ENCODE measurements at regions not wholly inside any gene's neighbourhood (a gene's known extent, or its start where the extent isn't known, plus 50 kb on each side); places are given as distances from the start of the nearest gene placed in this dataset.

- Mint-ChIP-seq H3K27me3 (no peaks in the 10 kb centered on the region), H3K27ac (no peak overlapping the region), H3K36me3 (no peaks in the 10 kb centered on the region), H3K4me3 (no peak overlapping the region), H3K9me3 (no peaks in the 10 kb centered on the region), H3K4me1 (peaks cover 9% of the 10 kb centered on the region)
- no peak for DNase-seq
- CTCF ChIA-PET: interaction anchor here (1.0 to 1.6 kb wide), 2 partner anchors 16 to 112 kb away, joined by 3 to 10 read pairs; no protein-coding TSS in a partner anchor
Observed at GRCh38 chr3:87082796-87083440, 92.0 kb upstream of the VGLL3 start.

GRCh38 chr3:87077355-87077754 is 86.4 kb upstream of the VGLL3 start:
- CTCF ChIA-PET: no interaction called here
- no peak for DNase-seq
- Mint-ChIP-seq H3K36me3 (no peaks in the 10 kb centered on the region), H3K4me1 (no peaks in the 10 kb centered on the region), H3K9me3 (no peaks in the 10 kb centered on the region), H3K27ac (no peak overlapping the region), H3K4me3 (no peak overlapping the region), H3K27me3 (no peaks in the 10 kb centered on the region)

GRCh38 chr3:87076946-87077345 is 86.0 kb upstream of the VGLL3 start:
- Mint-ChIP-seq H3K27ac (no peak overlapping the region), H3K9me3 (no peaks in the 10 kb centered on the region), H3K27me3 (no peaks in the 10 kb centered on the region), H3K4me1 (no peaks in the 10 kb centered on the region), H3K36me3 (no peaks in the 10 kb centered on the region), H3K4me3 (no peak overlapping the region)
- CTCF ChIA-PET: no interaction called here
- no peak for DNase-seq

DNA sequence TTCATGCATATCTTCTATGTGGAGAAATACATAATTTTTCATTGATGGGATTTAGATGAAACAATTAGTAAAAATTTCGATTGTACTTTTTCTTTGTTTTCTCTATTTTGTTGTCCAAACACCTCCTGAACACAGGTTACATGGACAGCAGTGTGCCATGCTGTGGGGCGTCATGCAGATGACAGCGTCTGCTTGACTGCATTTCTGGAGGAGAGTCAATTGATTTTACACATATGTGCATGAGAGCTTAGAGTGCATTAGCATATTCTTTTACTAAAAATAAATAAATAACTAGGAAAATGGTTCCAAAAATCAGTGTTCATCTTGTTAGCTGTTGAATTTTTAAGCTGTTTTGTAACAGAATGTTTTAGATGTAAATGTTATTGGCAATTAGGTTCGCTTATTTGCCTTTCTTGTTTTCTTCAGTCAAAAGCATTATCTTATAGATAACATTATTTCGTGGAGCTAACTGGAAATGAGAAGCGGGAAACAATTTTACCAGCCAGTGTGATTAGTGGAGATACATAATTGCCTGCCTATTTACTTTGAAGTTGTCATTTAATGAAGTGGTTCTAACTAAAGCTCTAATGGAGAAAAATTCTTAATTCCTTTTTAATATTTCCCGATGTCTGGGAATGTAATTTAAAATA is 82.7 kb upstream of the VGLL3 start:
- no peaks in the 10 kb centered on the region for H3K36me3 Mint-ChIP-seq
- H3K4me1 Mint-ChIP-seq: no peaks in the 10 kb centered on the region
- no peak for DNase-seq
- H3K27me3 Mint-ChIP-seq: no peaks in the 10 kb centered on the region
- CTCF ChIA-PET: no interaction called here
- H3K9me3 Mint-ChIP-seq: no peaks in the 10 kb centered on the region
- no peak overlapping the region for H3K27ac Mint-ChIP-seq
- H3K4me3 Mint-ChIP-seq: no peak overlapping the region

DNA sequence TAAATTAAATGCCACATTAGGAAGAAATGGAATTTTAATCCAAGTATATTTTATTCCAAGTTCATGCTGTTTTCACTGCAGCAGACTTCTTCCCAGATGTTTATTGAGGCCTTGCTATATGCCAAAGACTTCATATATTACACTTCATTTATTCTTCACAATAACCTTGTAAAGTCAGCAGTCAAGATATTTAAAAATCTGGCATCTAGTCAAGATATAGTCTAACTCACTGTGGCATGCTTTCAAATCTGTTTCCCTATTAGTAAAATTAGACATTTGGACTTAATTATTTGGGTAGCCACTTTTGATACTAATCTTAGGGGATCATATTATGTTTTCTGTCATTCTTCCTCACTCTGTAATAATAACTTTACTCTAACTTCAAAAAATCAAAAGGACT is 81.5 kb upstream of the VGLL3 start:
- H3K27ac Mint-ChIP-seq: no peak overlapping the region
- H3K4me1 Mint-ChIP-seq: no peaks in the 10 kb centered on the region
- no peaks in the 10 kb centered on the region for H3K9me3 Mint-ChIP-seq
- CTCF ChIA-PET: no interaction called here
- no peak for DNase-seq
- no peaks in the 10 kb centered on the region for H3K36me3 Mint-ChIP-seq
- H3K4me3 Mint-ChIP-seq: no peak overlapping the region
- H3K27me3 Mint-ChIP-seq: no peaks in the 10 kb centered on the region

DNA sequence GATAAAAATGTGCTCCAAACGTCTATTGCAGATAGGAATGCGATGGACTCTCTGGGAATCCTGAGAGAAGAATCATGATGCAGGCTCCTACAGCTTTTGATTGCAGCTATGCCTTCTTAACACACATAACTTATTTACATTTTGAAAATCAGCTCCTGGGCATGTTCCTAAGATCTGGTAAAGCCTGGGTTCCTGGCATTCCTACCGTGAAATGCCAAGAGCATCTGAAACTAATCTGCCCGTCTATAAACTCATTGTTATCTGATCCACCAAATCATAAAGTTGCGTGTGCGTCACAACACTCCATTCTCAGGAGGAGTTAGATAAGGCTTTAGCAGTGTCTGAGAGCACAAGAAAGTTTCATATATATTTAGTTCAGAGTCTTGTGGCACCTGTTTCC is 79.0 kb upstream of the VGLL3 start:
- no peaks in the 10 kb centered on the region for H3K36me3 Mint-ChIP-seq
- no peak overlapping the region for H3K27ac Mint-ChIP-seq
- CTCF ChIA-PET: no interaction called here
- DNase-seq: no peak
- H3K4me3 Mint-ChIP-seq: no peak overlapping the region
- H3K4me1 Mint-ChIP-seq: no peaks in the 10 kb centered on the region
- H3K27me3 Mint-ChIP-seq: no peaks in the 10 kb centered on the region
- no peaks in the 10 kb centered on the region for H3K9me3 Mint-ChIP-seq

DNA sequence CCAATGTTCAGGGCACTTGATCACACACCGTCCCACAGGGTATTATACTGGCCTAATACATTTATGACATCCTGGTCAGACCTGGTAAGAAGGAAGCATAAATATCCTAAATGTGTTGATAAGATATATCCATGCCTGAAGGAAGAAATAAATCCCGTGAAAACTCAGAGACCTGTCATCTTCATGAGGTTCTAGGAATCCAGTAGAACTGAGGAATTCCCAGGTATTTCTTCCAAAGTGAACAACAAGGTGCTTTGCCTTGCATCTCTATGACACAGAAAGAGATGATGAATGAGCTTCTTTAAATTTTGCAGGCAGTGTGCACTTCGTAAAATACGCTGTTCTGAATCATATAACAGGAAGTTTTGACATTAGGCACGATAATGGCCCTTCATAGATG is 78.1 kb upstream of the VGLL3 start:
- no peak overlapping the region for H3K27ac Mint-ChIP-seq
- no peaks in the 10 kb centered on the region for H3K9me3 Mint-ChIP-seq
- no peaks in the 10 kb centered on the region for H3K27me3 Mint-ChIP-seq
- CTCF ChIA-PET: no interaction called here
- H3K36me3 Mint-ChIP-seq: no peaks in the 10 kb centered on the region
- no peak overlapping the region for H3K4me3 Mint-ChIP-seq
- H3K4me1 Mint-ChIP-seq: no peaks in the 10 kb centered on the region
- DNase-seq: no peak

DNA sequence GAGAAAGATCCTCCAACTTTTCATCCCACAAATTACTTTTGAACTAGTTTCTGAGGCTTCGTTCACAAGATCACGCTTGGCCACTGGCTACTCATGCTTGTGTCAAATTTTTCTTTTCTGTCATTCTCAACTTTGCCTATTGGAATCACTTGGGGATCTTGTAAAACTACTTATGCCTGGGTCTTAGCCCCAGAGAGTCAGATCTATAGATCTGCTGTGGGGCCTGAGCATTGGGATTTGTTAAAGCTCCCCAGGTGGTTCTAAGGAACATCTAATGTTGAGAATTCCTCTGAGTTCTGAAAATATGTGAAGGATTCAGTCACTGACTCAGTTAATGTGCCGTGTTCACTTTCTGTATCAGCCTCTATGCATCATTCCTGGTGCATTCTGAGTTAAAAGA is 71.7 kb upstream of the VGLL3 start:
- Mint-ChIP-seq H3K27ac (no peak overlapping the region), H3K27me3 (no peaks in the 10 kb centered on the region), H3K4me3 (no peak overlapping the region), H3K36me3 (no peaks in the 10 kb centered on the region), H3K4me1 (no peaks in the 10 kb centered on the region), H3K9me3 (peaks cover 3% of the 10 kb centered on the region)
- no peak for DNase-seq
- CTCF ChIA-PET: no interaction called here

DNA sequence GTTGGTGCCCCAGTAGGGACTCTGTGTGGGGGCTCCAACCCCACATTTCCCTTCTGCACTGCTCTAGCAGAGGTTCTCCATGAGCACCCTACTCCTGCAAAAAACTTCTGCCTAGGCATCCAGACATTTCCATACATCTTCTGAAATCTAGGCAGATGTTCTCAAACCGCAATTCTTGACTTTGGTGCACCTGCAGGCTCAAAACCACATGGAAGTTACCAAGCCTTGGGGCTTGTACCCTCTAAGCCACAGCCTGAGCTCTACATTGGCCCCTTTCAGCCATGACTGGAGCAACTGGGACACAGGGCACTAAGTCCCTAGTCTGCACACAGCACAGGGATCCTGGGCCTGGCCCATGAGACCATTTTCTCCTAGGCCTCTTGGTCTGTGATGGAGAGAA is 66.5 kb upstream of the VGLL3 start:
- Mint-ChIP-seq H3K9me3 (peaks cover 3% of the 10 kb centered on the region), H3K4me3 (no peak overlapping the region), H3K27me3 (peaks cover 2% of the 10 kb centered on the region), H3K4me1 (no peaks in the 10 kb centered on the region), H3K27ac (no peak overlapping the region), H3K36me3 (no peaks in the 10 kb centered on the region)
- CTCF ChIA-PET: no interaction called here
- DNase-seq: no peak

GRCh38 chr3:87053553-87053952 is 62.6 kb upstream of the VGLL3 start:
- no peaks in the 10 kb centered on the region for H3K36me3 Mint-ChIP-seq
- H3K9me3 Mint-ChIP-seq: peaks cover 3% of the 10 kb centered on the region
- DNase-seq: no peak
- no peak overlapping the region for H3K4me3 Mint-ChIP-seq
- CTCF ChIA-PET: no interaction called here
- no peak overlapping the region for H3K27ac Mint-ChIP-seq
- H3K4me1 Mint-ChIP-seq: no peaks in the 10 kb centered on the region
- H3K27me3 Mint-ChIP-seq: peaks cover 3% of the 10 kb centered on the region

DNA sequence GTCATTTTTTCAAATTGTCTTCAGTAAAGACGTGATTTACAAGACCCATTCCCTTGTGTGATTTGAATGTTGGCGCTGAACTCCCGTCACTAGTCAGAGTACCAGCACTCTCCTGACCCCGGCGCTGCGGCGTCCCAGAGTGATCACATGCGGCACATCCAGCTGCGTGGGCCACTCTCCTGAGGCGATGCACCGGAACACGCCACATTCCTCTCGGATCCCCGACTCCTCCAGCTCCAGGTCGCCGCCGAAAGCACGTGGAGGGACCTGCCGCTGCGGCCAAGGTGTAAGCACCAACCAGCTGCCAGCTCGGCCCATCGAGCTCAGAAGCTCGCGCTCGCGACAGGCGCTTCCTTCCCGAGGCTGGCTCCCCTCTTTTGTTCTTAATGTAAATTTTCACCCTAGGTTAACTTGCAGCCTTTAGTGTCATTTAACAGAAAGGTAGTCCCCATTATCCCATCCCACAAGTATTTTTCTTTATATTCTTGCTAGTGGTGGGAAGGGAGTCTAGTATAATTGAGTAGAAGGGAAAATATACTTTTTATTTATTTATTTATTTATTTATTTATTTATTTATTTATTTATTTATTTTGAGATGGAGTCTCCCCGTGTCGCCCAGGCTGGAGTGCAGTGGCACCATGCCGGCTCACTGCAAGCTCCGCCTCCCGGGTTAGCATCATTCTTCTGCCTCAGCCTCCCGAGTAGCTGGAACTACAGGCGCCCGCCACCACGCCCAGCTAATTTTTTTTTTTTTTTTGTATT is 61.7 kb upstream of the VGLL3 start:
- CTCF ChIA-PET: no interaction called here
- no peaks in the 10 kb centered on the region for H3K4me1 Mint-ChIP-seq
- H3K27me3 Mint-ChIP-seq: peaks cover 3% of the 10 kb centered on the region
- no peaks in the 10 kb centered on the region for H3K9me3 Mint-ChIP-seq
- no peak overlapping the region for H3K27ac Mint-ChIP-seq
- no peak overlapping the region for H3K4me3 Mint-ChIP-seq
- no peaks in the 10 kb centered on the region for H3K36me3 Mint-ChIP-seq
- no peak for DNase-seq

DNA sequence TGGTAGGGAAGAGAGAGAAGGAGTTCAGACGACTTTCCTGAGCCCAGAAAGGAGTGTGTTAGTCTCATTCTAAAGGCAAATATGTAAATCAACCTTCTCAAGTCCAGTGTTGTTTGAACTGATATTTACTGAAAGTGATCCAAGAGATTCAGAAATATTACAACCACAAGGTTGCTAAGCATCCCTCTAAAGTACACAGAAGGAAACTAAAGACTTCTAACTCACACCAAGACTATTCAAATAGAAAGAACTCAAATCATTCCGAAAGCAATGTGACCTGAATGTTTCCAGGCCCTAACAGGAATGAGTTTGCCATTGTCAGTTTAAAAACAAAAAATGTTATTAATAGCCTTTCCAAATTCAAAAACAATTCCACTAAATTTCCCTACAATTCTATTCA is 56.9 kb upstream of the VGLL3 start:
- no peak for DNase-seq
- H3K4me3 Mint-ChIP-seq: no peak overlapping the region
- H3K9me3 Mint-ChIP-seq: no peaks in the 10 kb centered on the region
- H3K27me3 Mint-ChIP-seq: peaks cover 3% of the 10 kb centered on the region
- no peak overlapping the region for H3K27ac Mint-ChIP-seq
- CTCF ChIA-PET: no interaction called here
- no peaks in the 10 kb centered on the region for H3K36me3 Mint-ChIP-seq
- no peaks in the 10 kb centered on the region for H3K4me1 Mint-ChIP-seq

DNA sequence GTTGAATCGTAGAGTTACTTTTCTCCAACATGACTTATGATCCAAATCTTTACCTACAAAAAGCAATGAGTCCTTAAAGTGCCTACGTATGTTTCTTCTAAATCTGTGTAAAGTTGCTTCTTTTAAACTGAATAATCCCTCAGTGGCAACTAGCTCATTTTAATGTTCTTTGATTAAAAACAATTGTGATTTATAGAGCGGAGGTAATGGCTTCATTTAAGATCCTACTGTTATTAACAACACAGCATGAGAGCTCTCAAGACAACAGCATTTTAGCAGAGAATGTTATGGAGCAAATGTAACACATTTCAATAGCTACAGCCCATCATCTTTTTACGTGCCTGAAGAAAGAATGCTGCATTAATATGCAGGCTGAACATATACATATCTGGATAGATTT is 55.3 kb upstream of the VGLL3 start:
- Mint-ChIP-seq H3K9me3 (no peaks in the 10 kb centered on the region), H3K36me3 (no peaks in the 10 kb centered on the region), H3K27ac (no peak overlapping the region), H3K4me1 (no peaks in the 10 kb centered on the region), H3K4me3 (no peak overlapping the region), H3K27me3 (no peaks in the 10 kb centered on the region)
- DNase-seq: no peak
- CTCF ChIA-PET: no interaction called here

- Mint-ChIP-seq H3K4me3 (no peak overlapping the region), H3K27me3 (no peaks in the 10 kb centered on the region), H3K4me1 (no peaks in the 10 kb centered on the region), H3K27ac (no peak overlapping the region), H3K36me3 (no peaks in the 10 kb centered on the region), H3K9me3 (no peaks in the 10 kb centered on the region)
- no peak for DNase-seq
- CTCF ChIA-PET: no interaction called here
Observed at GRCh38 chr3:87045473-87045872, 54.5 kb upstream of the VGLL3 start.

- no peak overlapping the region for H3K27ac Mint-ChIP-seq
- CTCF ChIA-PET: no interaction called here
- no peak for DNase-seq
- no peak overlapping the region for H3K4me3 Mint-ChIP-seq
- H3K27me3 Mint-ChIP-seq: no peaks in the 10 kb centered on the region
- H3K36me3 Mint-ChIP-seq: no peaks in the 10 kb centered on the region
- no peaks in the 10 kb centered on the region for H3K9me3 Mint-ChIP-seq
- H3K4me1 Mint-ChIP-seq: no peaks in the 10 kb centered on the region
Observed at GRCh38 chr3:87044846-87045245, 53.9 kb upstream of the VGLL3 start.
